ENCODE measurements at regions not wholly inside any gene's neighbourhood (a gene's known extent, or its start where the extent isn't known, plus 50 kb on each side); places are given as distances from the start of the nearest gene placed in this dataset.

DNA sequence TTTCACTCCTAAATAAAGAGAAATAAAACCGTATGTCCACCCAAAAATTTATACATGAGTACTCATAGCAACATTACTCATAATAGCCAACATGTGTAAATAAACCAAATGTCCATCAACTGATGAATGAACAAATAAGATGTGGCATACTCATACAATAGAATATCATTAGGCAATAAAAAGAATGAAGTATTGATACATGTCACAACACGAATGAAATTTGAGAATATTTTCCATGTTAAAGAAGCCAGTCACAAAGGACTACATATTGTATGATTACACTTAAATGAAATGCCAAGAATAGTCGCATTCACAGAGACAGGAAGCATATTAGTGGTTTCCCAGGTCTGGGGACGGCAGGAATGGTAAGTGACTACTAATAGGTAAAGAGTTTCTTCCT is 869.2 kb downstream of the IGSF11 start:
- no peaks in the 10 kb centered on the region; the same call in 1 of the 2 replicates for H3F3A ChIP-seq (ENCODE audit: insufficient read depth, low read length)
- no peaks in the 10 kb centered on the region for H3K9me3 ChIP-seq (replicated peaks; ENCODE audit: insufficient read depth, low read length)
- no peak overlapping the region for H3K4me3 ChIP-seq (ENCODE audit: low read length)
- H3K27me3 ChIP-seq (replicated peaks; ENCODE audit: insufficient read depth, low read length): no peaks in the 10 kb centered on the region
- H3K27ac ChIP-seq (ENCODE audit: low read length): no peak overlapping the region
- H2AFZ ChIP-seq (ENCODE audit: low read length): no peak overlapping the region
- no peak overlapping the region for H3K9ac ChIP-seq (ENCODE audit: low read length)
- DNase-seq: no peak
- no peak overlapping the region for H3K4me2 ChIP-seq (ENCODE audit: low read depth, low read length)
- no peak for TF ChIP-seq EZH2 (optimal IDR thresholded peaks at IDR 0.05; ENCODE audit: low read depth, low read length)
- no peak for TF ChIP-seq EZH2phosphoT487 (IDR thresholded peaks at IDR 0.05; ENCODE audit: low read length)
- TF ChIP-seq, protein P1, sequence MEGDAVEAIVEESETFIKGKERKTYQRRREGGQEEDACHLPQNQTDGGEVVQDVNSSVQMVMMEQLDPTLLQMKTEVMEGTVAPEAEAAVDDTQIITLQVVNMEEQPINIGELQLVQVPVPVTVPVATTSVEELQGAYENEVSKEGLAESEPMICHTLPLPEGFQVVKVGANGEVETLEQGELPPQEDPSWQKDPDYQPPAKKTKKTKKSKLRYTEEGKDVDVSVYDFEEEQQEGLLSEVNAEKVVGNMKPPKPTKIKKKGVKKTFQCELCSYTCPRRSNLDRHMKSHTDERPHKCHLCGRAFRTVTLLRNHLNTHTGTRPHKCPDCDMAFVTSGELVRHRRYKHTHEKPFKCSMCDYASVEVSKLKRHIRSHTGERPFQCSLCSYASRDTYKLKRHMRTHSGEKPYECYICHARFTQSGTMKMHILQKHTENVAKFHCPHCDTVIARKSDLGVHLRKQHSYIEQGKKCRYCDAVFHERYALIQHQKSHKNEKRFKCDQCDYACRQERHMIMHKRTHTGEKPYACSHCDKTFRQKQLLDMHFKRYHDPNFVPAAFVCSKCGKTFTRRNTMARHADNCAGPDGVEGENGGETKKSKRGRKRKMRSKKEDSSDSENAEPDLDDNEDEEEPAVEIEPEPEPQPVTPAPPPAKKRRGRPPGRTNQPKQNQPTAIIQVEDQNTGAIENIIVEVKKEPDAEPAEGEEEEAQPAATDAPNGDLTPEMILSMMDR (IDR thresholded peaks at IDR 0.05; ENCODE audit: low read length): no peak
- no peaks in the 10 kb centered on the region for H4K20me1 ChIP-seq (ENCODE audit: insufficient read depth, low read length)
- H3K36me3 ChIP-seq (replicated peaks; ENCODE audit: insufficient read depth, low read length): no peaks in the 10 kb centered on the region
- no peaks in the 10 kb centered on the region for H3K79me2 ChIP-seq (ENCODE audit: low read length)
- H3K9me2 ChIP-seq (replicated peaks; ENCODE audit: insufficient read depth, low read length): no peaks in the 10 kb centered on the region
- H3K4me1 ChIP-seq (ENCODE audit: low read length): no peaks in the 10 kb centered on the region

DNA sequence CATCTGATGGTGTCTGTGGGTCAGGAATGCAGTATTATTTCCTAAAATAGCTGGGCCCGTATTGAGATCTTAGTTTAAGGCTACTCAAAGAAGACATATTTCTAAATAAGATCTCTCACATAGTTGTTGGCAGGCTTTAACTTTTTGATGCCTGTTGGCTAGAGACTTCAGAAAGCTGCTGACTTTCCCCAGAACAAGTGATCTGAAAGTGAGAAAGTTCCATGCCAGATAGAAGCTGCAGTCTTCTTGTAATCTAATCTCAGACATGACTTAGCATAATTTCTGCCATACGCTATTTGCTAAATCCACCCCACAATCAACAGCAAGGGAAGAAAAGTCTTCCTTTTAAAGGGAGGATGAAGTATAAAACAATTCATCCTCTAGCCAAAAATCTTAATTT is 867.1 kb downstream of the IGSF11 start:
- no peak overlapping the region for H2AFZ ChIP-seq (ENCODE audit: low read length)
- DNase-seq: peak; percentile 70

DNA sequence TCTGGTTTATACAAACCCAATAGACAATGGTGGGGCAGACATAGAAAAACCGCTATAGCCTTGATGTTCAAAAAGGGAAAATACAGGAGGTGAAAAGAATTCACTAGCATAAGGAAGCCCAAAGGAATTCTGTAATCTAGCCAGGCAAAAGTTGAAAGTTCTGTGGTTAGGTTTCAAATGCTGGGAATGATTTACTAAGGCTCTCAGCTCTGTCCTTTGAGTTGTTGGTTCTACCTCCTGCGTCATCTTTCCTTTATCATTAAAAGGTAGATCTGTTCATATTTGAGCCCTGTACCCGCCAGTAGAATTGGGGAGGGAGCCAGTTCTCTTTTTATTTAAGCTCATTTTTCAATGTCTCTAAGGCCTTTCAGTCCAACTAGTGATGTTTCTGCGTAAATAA is 866.5 kb downstream of the IGSF11 start:
- H4K20me1 ChIP-seq (ENCODE audit: insufficient read depth, low read length): no peaks in the 10 kb centered on the region
- H3K9me3 ChIP-seq (replicated peaks; ENCODE audit: insufficient read depth, low read length): no peaks in the 10 kb centered on the region
- TF ChIP-seq EZH2phosphoT487 (IDR thresholded peaks at IDR 0.05; ENCODE audit: low read length): no peak
- TF ChIP-seq, protein P1 (IDR thresholded peaks at IDR 0.05; ENCODE audit: low read length): no peak
- no peak for TF ChIP-seq EZH2 (optimal IDR thresholded peaks at IDR 0.05; ENCODE audit: low read depth, low read length)
- no peaks in the 10 kb centered on the region for H3K4me1 ChIP-seq (ENCODE audit: low read length)
- H3K4me3 ChIP-seq (ENCODE audit: low read length): no peak overlapping the region
- H3K9ac ChIP-seq (ENCODE audit: low read length): no peak overlapping the region
- H3F3A ChIP-seq (ENCODE audit: insufficient read depth, low read length): no peaks in the 10 kb centered on the region; the same call in 1 of the 2 replicates
- no peaks in the 10 kb centered on the region for H3K27me3 ChIP-seq (replicated peaks; ENCODE audit: insufficient read depth, low read length)
- no peak overlapping the region for H3K27ac ChIP-seq (ENCODE audit: low read length)
- no peak overlapping the region for H3K4me2 ChIP-seq (ENCODE audit: low read depth, low read length)
- H3K36me3 ChIP-seq (replicated peaks; ENCODE audit: insufficient read depth, low read length): no peaks in the 10 kb centered on the region
- no peak overlapping the region for H2AFZ ChIP-seq (ENCODE audit: low read length)
- no peaks in the 10 kb centered on the region for H3K9me2 ChIP-seq (replicated peaks; ENCODE audit: insufficient read depth, low read length)
- DNase-seq: no peak
- H3K79me2 ChIP-seq (ENCODE audit: low read length): no peaks in the 10 kb centered on the region

More for the DNA sequence above, 867.1 kb downstream of the IGSF11 start:
- no peaks in the 10 kb centered on the region for H3K9me3 ChIP-seq (replicated peaks; ENCODE audit: insufficient read depth, low read length)
- no peaks in the 10 kb centered on the region for H4K20me1 ChIP-seq (ENCODE audit: insufficient read depth, low read length)
- no peak overlapping the region for H3K9ac ChIP-seq (ENCODE audit: low read length)
- no peak overlapping the region for H3K27ac ChIP-seq (ENCODE audit: low read length)
- no peaks in the 10 kb centered on the region for H3K79me2 ChIP-seq (ENCODE audit: low read length)
- H3K4me3 ChIP-seq (ENCODE audit: low read length): no peak overlapping the region
- no peaks in the 10 kb centered on the region; the same call in 1 of the 2 replicates for H3F3A ChIP-seq (ENCODE audit: insufficient read depth, low read length)
- H3K27me3 ChIP-seq (replicated peaks; ENCODE audit: insufficient read depth, low read length): no peaks in the 10 kb centered on the region
- no peaks in the 10 kb centered on the region for H3K36me3 ChIP-seq (replicated peaks; ENCODE audit: insufficient read depth, low read length)
- no peak overlapping the region for H3K4me2 ChIP-seq (ENCODE audit: low read depth, low read length)
- no peaks in the 10 kb centered on the region for H3K9me2 ChIP-seq (replicated peaks; ENCODE audit: insufficient read depth, low read length)
- TF ChIP-seq EZH2phosphoT487 (IDR thresholded peaks at IDR 0.05; ENCODE audit: low read length) (no peak), EZH2 (optimal IDR thresholded peaks at IDR 0.05; ENCODE audit: low read depth, low read length) (no peak)
- TF ChIP-seq, protein P1 (IDR thresholded peaks at IDR 0.05; ENCODE audit: low read length): no peak
- no peaks in the 10 kb centered on the region for H3K4me1 ChIP-seq (ENCODE audit: low read length)

Data from MM.1S (cell line).